HEK293 (cell line): ENCODE measurements at regions not wholly inside any gene's neighbourhood (a gene's known extent, or its start where the extent isn't known, plus 50 kb on each side); places are given as distances from the start of the nearest gene placed in this dataset.

ENCODE experiments used
- CTCF ChIA-PET: fragments of 350-600 bp; formaldehyde crosslinking; extraction: SDS; loops from one replicate; lab custom pipeline; 2021; ENCODE audit warnings: antibody characterized with exemption; lab: Yijun Ruan, JAX
- POLR2A ChIA-PET: fragments of 300-600 bp; formaldehyde crosslinking; extraction: SDS; loops from one replicate; lab custom pipeline; 2020; ENCODE audit warnings: antibody characterized with exemption, inconsistent platforms; lab: Yijun Ruan, JAX
- H3K27ac ChIP-seq: fragments of 200-500 bp; sonication (Bioruptor generic); 2 replicates; pipeline ENCODE4 v1.5.1; 2014; ENCODE audit warnings: low read depth, low read length, control low read depth, inconsistent platforms; ENCODE audit errors: extremely low read depth
- H3K36me3 ChIP-seq, 2 experiments: fragments of 200-500 bp in 1 of 2; sonication (Bioruptor generic) in 1 of 2; 1 replicate in 1 of 2; 2 replicates in 1 of 2; pipeline ENCODE4 v1.5.1; 2014 to 2017; ENCODE audit warnings: inconsistent platforms in 2 of 2, low read length in 2 of 2; ENCODE audit not compliant: control insufficient read depth in 2 of 2, insufficient read depth in 1 of 2
- H3K4me1 ChIP-seq: fragments of 200-500 bp; sonication (Bioruptor generic); 2 replicates; pipeline ENCODE4 v1.5.1; 2014; ENCODE audit warnings: mild to moderate bottlenecking, low read length, inconsistent platforms; ENCODE audit not compliant: control insufficient read depth, insufficient read depth
- H3K4me3 ChIP-seq: 2 replicates; pipeline ENCODE4 v1.5.1; 2011; ENCODE audit warnings: low read depth, mild to moderate bottlenecking, control low read depth, low read length, moderate library complexity
- H3K9me3 ChIP-seq: fragments of 200-500 bp; sonication (Bioruptor generic); 2 replicates; pipeline ENCODE4 v1.5.1; 2014; ENCODE audit warnings: low read depth, low read length, inconsistent platforms; ENCODE audit not compliant: control insufficient read depth, insufficient read depth
- ELK4 ChIP-seq: IDR thresholded peaks from 2 replicates; pipeline ENCODE4 v1.6.1; 2011; ENCODE audit warnings: mild to moderate bottlenecking, low read depth, low read length, borderline replicate concordance
- FEZF1 ChIP-seq: fragments of 450-650 bp; formaldehyde crosslinking; IDR thresholded peaks from 2 replicates; pipeline ENCODE4 v1.5.1; 2016; ENCODE audit warnings: missing biosample characterization, missing genetic modification characterization
- GFI1B ChIP-seq: fragments of 450-650 bp; formaldehyde crosslinking; IDR thresholded peaks from 2 replicates; pipeline ENCODE4 v1.5.1; 2016; ENCODE audit warnings: missing biosample characterization, missing genetic modification characterization
- HOXC10 ChIP-seq: sonication (generic); formaldehyde crosslinking; IDR thresholded peaks from 2 replicates; pipeline ENCODE4 v1.8.1; 2023; ENCODE audit warnings: mild to moderate bottlenecking, missing genetic modification reagents
- INSM2 ChIP-seq: fragments of 450-650 bp; formaldehyde crosslinking; IDR thresholded peaks from 2 replicates; pipeline ENCODE4 v1.5.1; 2016; ENCODE audit warnings: missing biosample characterization, missing genetic modification characterization
- KLF10 ChIP-seq: fragments of 450-650 bp; IDR thresholded peaks from 2 replicates; pipeline ENCODE4 v1.5.1; 2018; ENCODE audit warnings: missing biosample characterization, mild to moderate bottlenecking, missing genetic modification characterization
- KLF16 ChIP-seq: fragments of 450-650 bp; formaldehyde crosslinking; IDR thresholded peaks from 2 replicates; pipeline ENCODE4 v1.5.1; 2017; ENCODE audit warnings: missing biosample characterization, missing genetic modification characterization
- KLF17 ChIP-seq: fragments of 450-650 bp; formaldehyde crosslinking; IDR thresholded peaks from 2 replicates; pipeline ENCODE4 v1.5.1; 2016; ENCODE audit warnings: missing biosample characterization, missing genetic modification characterization
- RBAK ChIP-seq: fragments of 450-650 bp; formaldehyde crosslinking; IDR thresholded peaks from 2 replicates; pipeline ENCODE4 v1.5.1; 2016; ENCODE audit warnings: missing biosample characterization, missing genetic modification characterization
- SCRT1 ChIP-seq: fragments of 450-650 bp; formaldehyde crosslinking; IDR thresholded peaks from 2 replicates; pipeline ENCODE4 v1.5.1; 2016; ENCODE audit warnings: missing biosample characterization, missing genetic modification characterization, borderline replicate concordance
- TRIM28 ChIP-seq: IDR thresholded peaks from 2 replicates; pipeline ENCODE4 v1.6.1; 2011; ENCODE audit warnings: low read length, control low read depth, borderline replicate concordance
- ZBTB1 ChIP-seq: fragments of 450-650 bp; formaldehyde crosslinking; IDR thresholded peaks from 2 replicates; pipeline ENCODE4 v1.5.1; 2016; ENCODE audit warnings: missing biosample characterization, missing genetic modification characterization
- ZFP37 ChIP-seq: fragments of 450-650 bp; formaldehyde crosslinking; IDR thresholded peaks from 2 replicates; pipeline ENCODE4 v1.5.1; 2016; ENCODE audit warnings: missing biosample characterization, missing genetic modification characterization
- ZNF140 ChIP-seq: fragments of 450-650 bp; formaldehyde crosslinking; IDR thresholded peaks from 2 replicates; pipeline ENCODE4 v1.5.1; 2016; ENCODE audit warnings: missing biosample characterization, missing genetic modification characterization
- ZNF202 ChIP-seq: fragments of 450-650 bp; formaldehyde crosslinking; IDR thresholded peaks from 2 replicates; pipeline ENCODE4 v1.5.1; 2016; ENCODE audit warnings: missing biosample characterization, missing genetic modification characterization, borderline replicate concordance
- ZNF23 ChIP-seq: fragments of 450-650 bp; formaldehyde crosslinking; IDR thresholded peaks from 2 replicates; pipeline ENCODE4 v1.5.1; 2016; ENCODE audit warnings: missing biosample characterization, missing genetic modification characterization, borderline replicate concordance
- ZNF239 ChIP-seq: fragments of 450-650 bp; formaldehyde crosslinking; IDR thresholded peaks from 2 replicates; pipeline ENCODE4 v1.5.1; 2016; ENCODE audit warnings: missing biosample characterization, missing genetic modification characterization
- ZNF24 ChIP-seq: fragments of 450-650 bp; formaldehyde crosslinking; IDR thresholded peaks from 2 replicates; pipeline ENCODE4 v1.5.1; 2016; ENCODE audit warnings: missing biosample characterization, missing genetic modification characterization
- ZNF302 ChIP-seq: fragments of 450-650 bp; formaldehyde crosslinking; IDR thresholded peaks from 2 replicates; pipeline ENCODE4 v1.5.1; 2016; ENCODE audit warnings: missing biosample characterization, missing genetic modification characterization, low read depth
- ZNF398 ChIP-seq: fragments of 450-650 bp; formaldehyde crosslinking; IDR thresholded peaks from 2 replicates; pipeline ENCODE4 v1.5.1; 2017; ENCODE audit warnings: missing biosample characterization, missing genetic modification characterization
- ZNF521 ChIP-seq: fragments of 450-650 bp; formaldehyde crosslinking; IDR thresholded peaks from 2 replicates; pipeline ENCODE4 v1.5.1; 2017; ENCODE audit warnings: missing biosample characterization, mild to moderate bottlenecking, missing genetic modification characterization
- ZNF530 ChIP-seq: fragments of 450-650 bp; formaldehyde crosslinking; IDR thresholded peaks from 2 replicates; pipeline ENCODE4 v1.5.1; 2016; ENCODE audit warnings: low read depth, missing biosample characterization, missing genetic modification characterization
- ZNF626 ChIP-seq: fragments of 450-650 bp; sonication (Bioruptor Pico); formaldehyde crosslinking; IDR thresholded peaks from 2 replicates; pipeline ENCODE4 v1.5.1; 2018; ENCODE audit warnings: missing biosample characterization, missing genetic modification characterization, inconsistent platforms
- ZNF660 ChIP-seq: fragments of 450-650 bp; IDR thresholded peaks from 2 replicates; pipeline ENCODE4 v1.5.1; 2018; ENCODE audit warnings: missing biosample characterization, mild to moderate bottlenecking, missing genetic modification characterization
- ZNF76 ChIP-seq: fragments of 450-650 bp; formaldehyde crosslinking; IDR thresholded peaks from 2 replicates; pipeline ENCODE4; 2016; ENCODE audit warnings: low read depth, missing biosample characterization, missing genetic modification characterization, borderline replicate concordance

GRCh38 chr14:65203574-65203973 is 101.3 kb upstream of the MAX start (continued):
- TF ChIP-seq KLF17 (no peak), ZNF239 (tag by site-specific recombination) (no peak), INSM2 (tag by site-specific recombination) (no peak)
- TF ChIP-seq, all 188 proteins: peak for 0

GRCh38 chr14:65204056-65204455 is 101.7 kb upstream of the MAX start:
- no peak overlapping the region for H3K4me3 ChIP-seq
- H3K27ac ChIP-seq: no peak overlapping the region
- H3K36me3 ChIP-seq: no peaks in the 10 kb centered on the region
- H3K4me1 ChIP-seq: no peaks in the 10 kb centered on the region
- POLR2A ChIA-PET: no interaction called here
- no peaks in the 10 kb centered on the region for H3K9me3 ChIP-seq
- CTCF ChIA-PET: no interaction called here
- TF ChIP-seq ZNF398 (tag by site-specific recombination) (no peak), ZNF626 (tag by site-specific recombination) (no peak), ZNF140 (tag by site-specific recombination) (no peak), ZNF202 (tag by site-specific recombination) (no peak), KLF10 (tag by site-specific recombination) (no peak), ZFP37 (tag by site-specific recombination) (no peak)

- no peaks in the 10 kb centered on the region for H3K36me3 ChIP-seq
- POLR2A ChIA-PET: no interaction called here
- TF ChIP-seq GFI1B: no peak
- TF ChIP-seq ZNF302 (tag by site-specific recombination): no peak
- no peak for TF ChIP-seq SCRT1 (tag by site-specific recombination)
- TF ChIP-seq ZNF24 (tag by site-specific recombination): no peak
- no peak for TF ChIP-seq ZBTB1
- no peaks in the 10 kb centered on the region for H3K4me1 ChIP-seq
- CTCF ChIA-PET: interaction anchor here (0.6 kb wide), 1 partner anchor 37 kb away, joined by 4 read pairs; no protein-coding TSS in a partner anchor
- no peaks in the 10 kb centered on the region for H3K9me3 ChIP-seq
- no peak overlapping the region for H3K27ac ChIP-seq
- no peak overlapping the region for H3K4me3 ChIP-seq
These were observed 103.7 kb upstream of the MAX start for GRCh38 chr14:65206078-65206447.

- no peak overlapping the region for H3K27ac ChIP-seq
- no peaks in the 10 kb centered on the region for H3K9me3 ChIP-seq
- CTCF ChIA-PET: no interaction called here
- POLR2A ChIA-PET: no interaction called here
- H3K4me3 ChIP-seq: no peak overlapping the region
- no peaks in the 10 kb centered on the region for H3K36me3 ChIP-seq
- no peaks in the 10 kb centered on the region for H3K4me1 ChIP-seq
- TF ChIP-seq FEZF1 (tag by site-specific recombination): no peak
- TF ChIP-seq ZNF660 (tag by site-specific recombination): no peak
- no peak for TF ChIP-seq RBAK (tag by site-specific recombination)
- no peak for TF ChIP-seq KLF16
- no peak for TF ChIP-seq ZNF76 (tag by site-specific recombination)
- no peak for TF ChIP-seq HOXC10 (CRISPR knock-in tag)
- TF ChIP-seq ELK4: no peak
- no peak for TF ChIP-seq ZNF23 (tag by site-specific recombination)
- no peak for TF ChIP-seq ZNF521 (tag by site-specific recombination)
- TF ChIP-seq TRIM28: no peak
- TF ChIP-seq ZNF530 (tag by site-specific recombination): no peak
These were observed 104.3 kb upstream of the MAX start for GRCh38 chr14:65206448-65207096.
